ENCODE measurements at regions not wholly inside any gene's neighbourhood (a gene's known extent, or its start where the extent isn't known, plus 50 kb on each side); places are given as distances from the start of the nearest gene placed in this dataset.

DNA sequence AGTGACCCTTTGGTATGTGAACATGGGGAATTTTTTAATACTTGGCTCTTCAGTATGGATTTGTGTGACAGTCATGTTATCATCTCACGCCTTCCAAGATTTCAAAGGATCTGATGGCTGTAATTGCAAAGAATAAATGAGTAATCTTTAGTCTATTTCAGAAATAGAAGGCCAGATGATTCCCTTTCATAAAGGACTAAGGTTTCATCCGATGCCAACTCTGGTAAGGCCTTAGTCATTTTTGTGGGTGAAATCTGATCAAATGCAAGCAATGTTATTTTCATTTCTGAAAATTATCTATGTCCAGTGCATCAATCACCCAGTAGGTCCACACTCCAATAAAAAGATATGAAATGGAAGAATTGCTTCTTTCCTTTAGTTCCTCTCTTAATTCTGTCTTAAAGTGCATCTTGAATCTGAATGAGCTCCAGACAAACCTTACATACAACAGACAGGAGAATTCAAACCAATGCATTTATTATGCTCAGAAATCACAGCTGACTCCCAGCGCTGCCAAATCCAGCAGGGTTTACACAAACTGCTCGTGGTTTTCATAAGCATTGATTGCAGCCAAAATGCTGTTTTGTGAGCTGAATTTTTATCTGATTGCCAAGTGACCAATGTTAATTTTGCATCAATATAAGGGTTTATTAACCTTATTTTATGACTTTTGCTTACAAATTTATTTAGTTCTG, 565.2 kb upstream of the MARCKS start:
- WGBS, result 83% methylated on average over 4 of the region's 4 CpGs
- DNase-seq (ENCODE audit: low spot score), result no peak

DNA sequence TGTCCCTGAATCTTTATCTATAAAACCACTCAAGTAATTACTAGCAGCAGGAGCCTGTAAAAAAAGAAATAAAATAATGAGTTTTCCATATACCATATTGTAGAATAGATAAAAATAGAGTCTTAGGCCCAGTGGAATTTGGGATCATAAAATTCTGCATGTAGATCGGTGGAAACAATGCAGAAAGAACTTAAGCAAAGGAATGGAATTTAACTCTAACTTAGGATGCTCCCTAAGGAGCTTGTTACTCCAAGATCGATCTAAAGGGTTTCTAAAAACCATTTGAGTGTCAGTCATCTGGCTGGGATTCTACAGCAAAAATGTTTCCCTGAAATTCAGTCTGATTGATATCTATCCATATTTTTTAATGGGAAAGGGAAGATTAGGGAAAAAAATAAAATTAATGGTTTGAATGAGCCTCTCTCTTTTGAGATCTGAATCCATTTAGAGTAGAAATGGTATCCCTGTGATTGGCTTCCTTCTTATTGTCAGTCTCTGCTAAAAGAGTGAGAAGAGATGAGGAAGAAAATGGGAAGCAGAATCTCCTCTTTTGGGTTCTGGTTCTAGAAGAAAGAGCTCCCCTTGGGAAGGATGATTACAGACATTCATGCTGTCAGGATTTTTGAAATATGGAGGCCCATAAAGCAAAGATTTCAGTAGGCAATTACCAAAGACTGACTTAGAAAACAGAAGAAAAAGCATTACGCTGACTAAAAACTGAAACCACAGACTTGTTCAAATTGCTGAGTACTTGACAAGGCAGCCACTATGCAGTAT, 564.3 kb upstream of the MARCKS start:
- Histone ChIP-seq H3K9me3 (ENCODE audit: control insufficient read depth in 4 of 4, low read length in 3 of 4) (no peaks in the 10 kb centered on the region), H3K27me3 (ENCODE audit: control insufficient read depth in 4 of 4, insufficient read depth in 4 of 4, low read length in 3 of 4) (no peaks in the 10 kb centered on the region), H3K4me3 (ENCODE audit: low read depth in 1 of 3, low read length in 3 of 3) (no peak overlapping the region), H3K36me3 (ENCODE audit: control insufficient read depth in 4 of 4, insufficient read depth in 3 of 4, low read depth in 1 of 4, low read length in 3 of 4) (no peaks in the 10 kb centered on the region), H3K4me1 (ENCODE audit: control insufficient read depth in 4 of 4, insufficient read depth in 4 of 4, low read length in 3 of 4) (no peaks in the 10 kb centered on the region), H3K9ac (ENCODE audit: low read depth in 1 of 2, low read length in 2 of 2) (no peak overlapping the region), H3K27ac (ENCODE audit: low read depth in 1 of 2, low read length in 2 of 2) (no peak overlapping the region)
- TF ChIP-seq SP1 (IDR thresholded peaks at IDR 0.05), result no peak
- no peak for DNase-seq (ENCODE audit: low spot score)
- 85% methylated on average over 3 of the region's 3 CpGs for WGBS

More for the DNA sequence above, 565.2 kb upstream of the MARCKS start:
- Histone ChIP-seq H3K9me3 (ENCODE audit: control insufficient read depth in 4 of 4, low read length in 3 of 4) (peaks cover 0 to 3% (median 0%) of the 10 kb centered on the region in 4 donors), H3K36me3 (ENCODE audit: control insufficient read depth in 4 of 4, insufficient read depth in 3 of 4, low read depth in 1 of 4, low read length in 3 of 4) (no peaks in the 10 kb centered on the region), H3K9ac (ENCODE audit: low read depth in 1 of 2, low read length in 2 of 2) (no peak overlapping the region), H3K27me3 (ENCODE audit: control insufficient read depth in 4 of 4, insufficient read depth in 4 of 4, low read length in 3 of 4) (no peaks in the 10 kb centered on the region), H3K4me3 (ENCODE audit: low read depth in 1 of 3, low read length in 3 of 3) (no peak overlapping the region), H3K4me1 (ENCODE audit: control insufficient read depth in 4 of 4, insufficient read depth in 4 of 4, low read length in 3 of 4) (no peaks in the 10 kb centered on the region), H3K27ac (ENCODE audit: low read depth in 1 of 2, low read length in 2 of 2) (no peak overlapping the region)
- no peak for TF ChIP-seq YY1 (IDR thresholded peaks at IDR 0.05)

DNA sequence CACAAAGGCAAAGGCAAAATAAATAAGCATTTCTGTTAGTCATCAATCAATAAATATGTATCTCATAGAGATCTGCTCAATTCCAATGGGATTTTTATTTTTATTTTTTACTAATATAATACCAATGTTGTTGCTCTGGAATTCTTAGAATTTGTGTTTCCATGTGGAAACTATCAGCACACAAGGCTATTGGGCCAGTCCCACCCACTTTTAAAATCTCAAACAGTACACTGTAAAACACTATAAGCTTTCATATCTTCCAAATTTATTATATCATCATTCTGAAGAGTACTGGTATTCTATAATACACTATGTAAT, 563.8 kb upstream of the MARCKS start:
- Histone ChIP-seq H3K4me3 (ENCODE audit: low read depth in 1 of 3, low read length in 3 of 3) (no peak overlapping the region), H3K27me3 (ENCODE audit: control insufficient read depth in 4 of 4, insufficient read depth in 4 of 4, low read length in 3 of 4) (no peaks in the 10 kb centered on the region), H3K4me1 (ENCODE audit: control insufficient read depth in 4 of 4, insufficient read depth in 4 of 4, low read length in 3 of 4) (no peaks in the 10 kb centered on the region), H3K9me3 (ENCODE audit: control insufficient read depth in 4 of 4, low read length in 3 of 4) (no peaks in the 10 kb centered on the region), H3K9ac (ENCODE audit: low read depth in 1 of 2, low read length in 2 of 2) (no peak overlapping the region), H3K27ac (ENCODE audit: low read depth in 1 of 2, low read length in 2 of 2) (no peak overlapping the region), H3K36me3 (ENCODE audit: control insufficient read depth in 4 of 4, insufficient read depth in 3 of 4, low read depth in 1 of 4, low read length in 3 of 4) (no peaks in the 10 kb centered on the region)
- DNase-seq (ENCODE audit: low spot score), result no peak
- TF ChIP-seq HNF4A (conservative IDR thresholded peaks at IDR 0.05), result no peak
- no peak for TF ChIP-seq EGR1 (IDR thresholded peaks at IDR 0.05; ENCODE audit: low read depth in 2 of 2)
- no peak for TF ChIP-seq FOXA2 (IDR thresholded peaks at IDR 0.05)
- TF ChIP-seq JUND (IDR thresholded peaks at IDR 0.05), result no peak
- TF ChIP-seq, protein P1, sequence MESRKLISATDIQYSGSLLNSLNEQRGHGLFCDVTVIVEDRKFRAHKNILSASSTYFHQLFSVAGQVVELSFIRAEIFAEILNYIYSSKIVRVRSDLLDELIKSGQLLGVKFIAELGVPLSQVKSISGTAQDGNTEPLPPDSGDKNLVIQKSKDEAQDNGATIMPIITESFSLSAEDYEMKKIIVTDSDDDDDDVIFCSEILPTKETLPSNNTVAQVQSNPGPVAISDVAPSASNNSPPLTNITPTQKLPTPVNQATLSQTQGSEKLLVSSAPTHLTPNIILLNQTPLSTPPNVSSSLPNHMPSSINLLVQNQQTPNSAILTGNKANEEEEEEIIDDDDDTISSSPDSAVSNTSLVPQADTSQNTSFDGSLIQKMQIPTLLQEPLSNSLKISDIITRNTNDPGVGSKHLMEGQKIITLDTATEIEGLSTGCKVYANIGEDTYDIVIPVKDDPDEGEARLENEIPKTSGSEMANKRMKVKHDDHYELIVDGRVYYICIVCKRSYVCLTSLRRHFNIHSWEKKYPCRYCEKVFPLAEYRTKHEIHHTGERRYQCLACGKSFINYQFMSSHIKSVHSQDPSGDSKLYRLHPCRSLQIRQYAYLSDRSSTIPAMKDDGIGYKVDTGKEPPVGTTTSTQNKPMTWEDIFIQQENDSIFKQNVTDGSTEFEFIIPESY (IDR thresholded peaks at IDR 0.05), result no peak
- TF ChIP-seq, protein P2, sequence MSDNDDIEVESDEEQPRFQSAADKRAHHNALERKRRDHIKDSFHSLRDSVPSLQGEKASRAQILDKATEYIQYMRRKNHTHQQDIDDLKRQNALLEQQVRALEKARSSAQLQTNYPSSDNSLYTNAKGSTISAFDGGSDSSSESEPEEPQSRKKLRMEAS (IDR thresholded peaks at IDR 0.05), result no peak
- no peak for TF ChIP-seq NR2F2 (IDR thresholded peaks at IDR 0.05)
- no peak for TF ChIP-seq SP1 (IDR thresholded peaks at IDR 0.05)
- no peak for TF ChIP-seq HNF4G (IDR thresholded peaks at IDR 0.05)
- no peak for TF ChIP-seq RXRA (IDR thresholded peaks at IDR 0.05)
- TF ChIP-seq, protein P3, sequence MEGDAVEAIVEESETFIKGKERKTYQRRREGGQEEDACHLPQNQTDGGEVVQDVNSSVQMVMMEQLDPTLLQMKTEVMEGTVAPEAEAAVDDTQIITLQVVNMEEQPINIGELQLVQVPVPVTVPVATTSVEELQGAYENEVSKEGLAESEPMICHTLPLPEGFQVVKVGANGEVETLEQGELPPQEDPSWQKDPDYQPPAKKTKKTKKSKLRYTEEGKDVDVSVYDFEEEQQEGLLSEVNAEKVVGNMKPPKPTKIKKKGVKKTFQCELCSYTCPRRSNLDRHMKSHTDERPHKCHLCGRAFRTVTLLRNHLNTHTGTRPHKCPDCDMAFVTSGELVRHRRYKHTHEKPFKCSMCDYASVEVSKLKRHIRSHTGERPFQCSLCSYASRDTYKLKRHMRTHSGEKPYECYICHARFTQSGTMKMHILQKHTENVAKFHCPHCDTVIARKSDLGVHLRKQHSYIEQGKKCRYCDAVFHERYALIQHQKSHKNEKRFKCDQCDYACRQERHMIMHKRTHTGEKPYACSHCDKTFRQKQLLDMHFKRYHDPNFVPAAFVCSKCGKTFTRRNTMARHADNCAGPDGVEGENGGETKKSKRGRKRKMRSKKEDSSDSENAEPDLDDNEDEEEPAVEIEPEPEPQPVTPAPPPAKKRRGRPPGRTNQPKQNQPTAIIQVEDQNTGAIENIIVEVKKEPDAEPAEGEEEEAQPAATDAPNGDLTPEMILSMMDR (IDR thresholded peaks at IDR 0.05; ENCODE audit: low read depth, low read length, missing input control), result no peak
- TF ChIP-seq YY1 (IDR thresholded peaks at IDR 0.05), result no peak
- no peak for TF ChIP-seq RAD21 (IDR thresholded peaks at IDR 0.05)
- TF ChIP-seq, protein P4, sequence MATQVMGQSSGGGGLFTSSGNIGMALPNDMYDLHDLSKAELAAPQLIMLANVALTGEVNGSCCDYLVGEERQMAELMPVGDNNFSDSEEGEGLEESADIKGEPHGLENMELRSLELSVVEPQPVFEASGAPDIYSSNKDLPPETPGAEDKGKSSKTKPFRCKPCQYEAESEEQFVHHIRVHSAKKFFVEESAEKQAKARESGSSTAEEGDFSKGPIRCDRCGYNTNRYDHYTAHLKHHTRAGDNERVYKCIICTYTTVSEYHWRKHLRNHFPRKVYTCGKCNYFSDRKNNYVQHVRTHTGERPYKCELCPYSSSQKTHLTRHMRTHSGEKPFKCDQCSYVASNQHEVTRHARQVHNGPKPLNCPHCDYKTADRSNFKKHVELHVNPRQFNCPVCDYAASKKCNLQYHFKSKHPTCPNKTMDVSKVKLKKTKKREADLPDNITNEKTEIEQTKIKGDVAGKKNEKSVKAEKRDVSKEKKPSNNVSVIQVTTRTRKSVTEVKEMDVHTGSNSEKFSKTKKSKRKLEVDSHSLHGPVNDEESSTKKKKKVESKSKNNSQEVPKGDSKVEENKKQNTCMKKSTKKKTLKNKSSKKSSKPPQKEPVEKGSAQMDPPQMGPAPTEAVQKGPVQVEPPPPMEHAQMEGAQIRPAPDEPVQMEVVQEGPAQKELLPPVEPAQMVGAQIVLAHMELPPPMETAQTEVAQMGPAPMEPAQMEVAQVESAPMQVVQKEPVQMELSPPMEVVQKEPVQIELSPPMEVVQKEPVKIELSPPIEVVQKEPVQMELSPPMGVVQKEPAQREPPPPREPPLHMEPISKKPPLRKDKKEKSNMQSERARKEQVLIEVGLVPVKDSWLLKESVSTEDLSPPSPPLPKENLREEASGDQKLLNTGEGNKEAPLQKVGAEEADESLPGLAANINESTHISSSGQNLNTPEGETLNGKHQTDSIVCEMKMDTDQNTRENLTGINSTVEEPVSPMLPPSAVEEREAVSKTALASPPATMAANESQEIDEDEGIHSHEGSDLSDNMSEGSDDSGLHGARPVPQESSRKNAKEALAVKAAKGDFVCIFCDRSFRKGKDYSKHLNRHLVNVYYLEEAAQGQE (IDR thresholded peaks at IDR 0.05), result no peak
